GM12891 (cell line): ENCODE measurements at regions not wholly inside any gene's neighbourhood (a gene's known extent, or its start where the extent isn't known, plus 50 kb on each side); places are given as distances from the start of the nearest gene placed in this dataset.

ENCODE experiments used
- PAX5 ChIP-seq: IDR thresholded peaks from 2 replicates; pipeline ENCODE4 v1.6.1; 2011; ENCODE audit warnings: low read length, moderate library complexity, mild to moderate bottlenecking; ENCODE audit not compliant: insufficient read depth, severe bottlenecking
- POLR2A ChIP-seq: IDR thresholded peaks from 2 replicates; pipeline ENCODE4 v1.6.1; 2011; ENCODE audit warnings: low read depth, low read length, control low read depth
- POLR2AphosphoS5 ChIP-seq: IDR thresholded peaks from 2 replicates; pipeline ENCODE4 v1.6.1; 2011; ENCODE audit warnings: low read depth, low read length, control low read depth
- TAF1 ChIP-seq: IDR thresholded peaks from 2 replicates; pipeline ENCODE4 v1.6.1; 2011; ENCODE audit warnings: low read depth, low read length, control low read depth

- TF ChIP-seq POLR2AphosphoS5 (no peak), POLR2A (no peak), PAX5 (no peak), TAF1 (no peak)
These were observed 244.9 kb upstream of the RGS6 start for GRCh38 chr14:71687166-71687831.
